ENCODE measurements at regions not wholly inside any gene's neighbourhood (a gene's known extent, or its start where the extent isn't known, plus 50 kb on each side); places are given as distances from the start of the nearest gene placed in this dataset.

GRCh38 chr7:142438235-142438922 is 180.5 kb upstream of the PRSS58 start:
- Histone ChIP-seq H3K36me3 (ENCODE audit: control insufficient read depth in 1 of 2, insufficient read depth in 2 of 2, low read length in 2 of 2) (no peaks in the 10 kb centered on the region), H3K4me2 (ENCODE audit: low read length) (peak overlapping the region; percentile 74), H3K4me1 (ENCODE audit: control insufficient read depth in 1 of 2, insufficient read depth in 2 of 2, low read length in 2 of 2) (peaks cover 26 to 41% of the 10 kb centered on the region in 2 experiments), H3K27ac (ENCODE audit: low read depth, low read length) (no peak overlapping the region), H3K79me2 (ENCODE audit: insufficient read depth, low read length) (no peaks in the 10 kb centered on the region), H3K27me3 (ENCODE audit: insufficient read depth, low read length) (no peaks in the 10 kb centered on the region), H3K4me3 (replicated peaks in 1 of 2; ENCODE audit: low read depth in 1 of 2, low read length in 2 of 2) (no peak overlapping the region), H2AFZ (ENCODE audit: low read depth, low read length, poor library complexity, severe bottlenecking) (peak overlapping the region; percentile 86), H3K9ac (ENCODE audit: low read length) (no peak overlapping the region), H3K9me2 (ENCODE audit: insufficient read depth) (no peaks in the 10 kb centered on the region), H3K9me3 (ENCODE audit: control insufficient read depth in 1 of 2, insufficient read depth in 1 of 2, low read depth in 1 of 2, low read length in 2 of 2) (no peaks in the 10 kb centered on the region), H4K20me1 (ENCODE audit: insufficient read depth) (no peaks in the 10 kb centered on the region)
- RAD21 ChIA-PET (ENCODE audit: low non-redundant PET in 1 of 2, low total read pairs in 2 of 2, uncharacterized antibody in 2 of 2, unreplicated experiment in 2 of 2), result no interaction called here
- BruUV-seq (replicated peaks), result no TSS peak
- ATAC-seq, result peak; percentile 75
- peak; percentile 71 for TF ChIP-seq RAD21 (IDR thresholded peaks at IDR 0.05; ENCODE audit: low read depth)
- no peak for TF ChIP-seq ZFX (IDR thresholded peaks at IDR 0.05)
- TF ChIP-seq CTCF (IDR thresholded peaks at IDR 0.05 in 2 of 3, conservative IDR thresholded peaks at IDR 0.05 in 1 of 3; ENCODE audit: borderline replicate concordance in 1 of 3, insufficient read depth in 1 of 3, low read depth in 2 of 3, low read length in 2 of 3), result peak; percentile 73 to 97 (median 95)
- no peak for TF ChIP-seq ELF1 (IDR thresholded peaks at IDR 0.05; ENCODE audit: borderline replicate concordance, low read depth)
- peak; percentile 13; the same call in 1 of the 2 replicates for TF ChIP-seq SRF (IDR thresholded peaks at IDR 0.05; ENCODE audit: low read depth)
- no peak for TF ChIP-seq EZH2 (IDR thresholded peaks at IDR 0.05)
- no peak for TF ChIP-seq ZNF274 (IDR thresholded peaks at IDR 0.05; ENCODE audit: low read depth, low read length)
- TF ChIP-seq CBX3 (IDR thresholded peaks at IDR 0.05; ENCODE audit: low read depth), result no peak; the same call in 1 of the 2 replicates
- TF ChIP-seq CEBPB (IDR thresholded peaks at IDR 0.05; ENCODE audit: low read depth), result no peak
- POLR2A ChIA-PET, result no interaction called here
- CTCF ChIA-PET, result interaction anchor here (0.7 to 2.7 kb wide), 6 partner anchors 15 to 345 kb away, joined by 3 to 12 read pairs (median 4); no protein-coding TSS in a partner anchor
- intact Hi-C loops (cut with micrococcal nuclease), result loop anchor here (2.0 kb wide), 1 partner anchor 20 kb away; no protein-coding TSS in a partner anchor
- DNase-seq (ENCODE audit: low read depth, low spot score), result peak; percentile 49

Data from HCT116 (cell line).